NCI-H1048 (cell line): ENCODE measurements at regions not wholly inside any gene's neighbourhood (a gene's known extent, or its start where the extent isn't known, plus 50 kb on each side); places are given as distances from the start of the nearest gene placed in this dataset.
"Not testable (repeated sequence)": the region's sequence is repeated elsewhere in the genome, so short reads cannot be mapped to it uniquely, and the experiment has no call there.

ENCODE experiments used
- DNase-seq: peaks from one replicate; lab custom pipeline; 2025; lab: John Stamatoyannopoulos, UW

DNA sequence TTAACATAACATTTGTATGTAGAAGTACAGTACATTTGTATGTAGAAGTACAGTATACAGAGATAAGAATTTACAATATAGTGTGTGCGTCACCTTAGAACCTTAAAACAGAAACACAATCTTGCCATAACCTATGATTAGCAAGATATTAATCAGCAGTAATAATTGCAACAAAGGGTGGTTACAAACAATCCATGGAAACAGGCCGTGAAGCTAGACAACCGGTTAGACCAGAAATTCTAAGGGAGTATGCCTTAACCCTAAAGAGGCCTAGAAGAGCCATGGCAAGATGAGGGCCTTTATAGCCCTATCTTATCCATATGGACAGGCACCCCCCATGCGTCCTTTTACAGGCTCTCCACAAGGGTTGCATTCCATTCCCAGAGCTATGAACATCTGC lies 605.9 kb downstream of the KCNT2 start:
- not testable (repeated sequence) for DNase-seq

DNA sequence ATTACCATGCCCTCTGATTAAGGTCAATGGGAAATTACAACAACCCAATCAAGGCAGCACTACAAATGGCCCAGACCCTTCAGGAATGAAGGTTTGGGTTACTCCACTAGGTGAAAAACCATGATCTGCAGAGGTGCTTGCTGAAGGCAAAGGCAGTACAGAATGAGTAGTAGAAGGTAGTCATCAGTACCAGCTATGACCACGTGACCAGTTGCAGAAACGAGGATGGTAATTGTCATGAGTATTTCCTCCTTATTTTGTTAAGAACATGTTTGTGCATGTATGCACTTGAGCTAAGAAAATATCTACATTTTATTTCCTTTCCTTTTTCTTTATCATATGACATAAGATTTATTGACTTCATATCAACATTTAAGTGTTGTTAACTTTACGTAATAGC lies 607.1 kb downstream of the KCNT2 start:
- DNase-seq, result no peak

DNA sequence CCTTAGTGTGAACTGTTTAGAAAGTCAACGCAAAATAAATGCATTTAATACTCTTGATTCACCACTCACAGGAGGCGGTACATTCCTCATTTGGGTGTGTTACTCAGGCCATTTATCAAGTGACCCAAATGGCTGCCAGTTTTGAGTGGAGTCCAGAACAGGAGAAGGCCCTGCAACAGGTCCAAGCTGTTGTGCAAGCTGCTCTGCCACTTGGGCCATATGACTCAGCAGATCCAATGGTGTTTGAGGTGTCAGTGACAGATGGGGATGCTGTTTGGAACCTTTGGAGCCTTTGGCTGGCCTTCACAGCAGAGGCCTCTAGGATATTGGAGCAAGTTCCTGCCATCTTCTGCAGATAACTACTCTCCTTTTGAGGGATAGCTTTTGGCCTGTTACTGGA lies 609.2 kb downstream of the KCNT2 start:
- no peak for DNase-seq

DNA sequence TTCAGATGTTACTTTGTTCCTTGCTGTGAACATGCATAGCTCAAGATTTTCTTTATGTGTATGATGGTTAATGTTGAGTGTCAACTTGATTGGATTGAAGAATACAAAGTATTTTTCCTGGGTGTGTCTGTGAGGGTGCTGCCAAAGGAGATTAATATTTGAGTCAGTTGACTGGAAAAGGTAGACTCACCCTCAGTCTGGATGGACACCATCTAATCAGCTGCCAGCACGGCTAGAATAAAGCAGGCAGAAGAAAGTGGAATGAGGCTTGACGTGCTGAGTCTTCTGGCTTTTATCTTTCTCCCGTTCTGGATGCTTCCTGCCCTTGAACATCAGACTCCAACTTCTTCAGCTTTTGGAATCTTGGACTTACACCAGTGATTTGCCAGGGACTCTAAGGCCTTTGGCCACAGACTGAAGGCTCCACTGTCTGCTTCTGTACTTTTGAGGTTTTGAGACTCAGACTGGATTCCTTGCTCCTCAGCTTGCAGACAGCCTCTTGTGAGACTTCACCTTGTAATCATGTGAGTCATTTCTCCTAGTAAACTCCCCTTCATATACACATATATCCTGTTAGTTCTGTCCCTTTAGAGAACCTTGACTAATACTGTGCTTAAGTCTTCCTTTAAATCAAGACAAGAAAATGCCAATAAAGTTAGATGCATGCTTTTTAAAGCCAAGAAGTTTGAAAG lies 626.6 kb downstream of the KCNT2 start:
- no peak for DNase-seq

DNA sequence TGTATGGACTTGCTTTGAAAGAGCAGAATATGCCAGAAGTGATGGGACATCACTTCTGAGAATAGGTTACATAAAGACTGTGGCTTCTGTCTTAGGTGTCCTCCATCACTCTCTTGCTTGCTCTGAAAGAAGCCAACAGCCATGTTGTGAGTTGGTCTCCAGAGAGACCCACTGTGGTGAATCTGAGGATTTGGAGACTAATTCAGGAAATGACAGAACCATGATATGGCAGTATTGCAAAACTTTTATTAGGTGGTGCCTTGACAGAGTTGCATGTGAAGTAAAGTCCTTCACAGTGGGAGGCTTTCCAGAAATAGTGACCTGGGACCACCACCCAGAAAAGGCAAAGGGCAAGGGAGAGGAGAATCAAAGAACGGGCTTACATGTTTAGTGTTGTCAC lies 628.6 kb downstream of the KCNT2 start:
- DNase-seq, result no peak

DNA sequence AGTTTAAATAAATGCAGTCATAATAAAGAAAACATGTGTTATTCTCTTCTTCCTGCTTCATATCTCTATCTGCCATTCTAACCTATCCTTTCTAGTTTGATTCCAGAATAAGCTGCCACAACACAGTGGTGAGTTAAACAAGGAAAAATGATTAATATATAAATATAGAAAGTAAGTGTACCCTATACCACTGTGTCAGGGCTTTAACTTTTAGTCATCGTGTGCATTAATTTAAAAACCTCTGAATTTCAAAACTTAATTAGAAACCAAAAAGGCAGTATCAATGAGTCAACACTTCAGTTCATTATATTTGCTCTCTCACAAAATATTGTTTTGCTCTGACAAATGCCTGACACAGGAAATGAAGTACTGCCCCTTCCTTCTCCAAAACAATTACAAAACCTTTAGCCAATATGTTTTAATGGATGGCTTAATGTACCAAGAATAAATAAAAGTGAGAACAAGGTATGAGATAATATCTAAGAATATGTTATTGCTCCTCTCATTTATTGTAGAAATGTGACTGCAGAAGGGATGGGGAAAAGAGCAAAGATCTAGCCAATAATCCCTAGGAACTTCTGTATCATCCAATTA lies 634.8 kb downstream of the KCNT2 start:
- DNase-seq, result no peak

DNA sequence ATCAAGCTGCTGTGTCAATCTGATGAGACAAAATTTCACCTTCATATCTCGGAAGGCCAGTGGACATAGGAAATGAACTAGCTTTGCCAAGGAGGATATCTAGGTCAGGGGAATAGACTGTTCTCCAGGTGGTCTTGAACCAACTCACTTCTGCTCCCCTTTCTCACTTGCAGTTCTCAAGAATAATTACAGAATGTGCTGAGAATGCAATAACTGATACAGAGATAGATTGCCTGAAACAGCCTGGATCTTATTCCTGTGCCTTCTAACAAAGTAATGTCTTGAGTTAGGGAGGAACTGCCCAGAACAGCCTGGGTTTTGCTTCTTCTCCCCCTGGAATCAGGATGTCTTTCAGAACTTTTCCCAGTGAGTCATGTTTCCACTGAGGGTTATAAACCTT lies 636.7 kb downstream of the KCNT2 start:
- no peak for DNase-seq

DNA sequence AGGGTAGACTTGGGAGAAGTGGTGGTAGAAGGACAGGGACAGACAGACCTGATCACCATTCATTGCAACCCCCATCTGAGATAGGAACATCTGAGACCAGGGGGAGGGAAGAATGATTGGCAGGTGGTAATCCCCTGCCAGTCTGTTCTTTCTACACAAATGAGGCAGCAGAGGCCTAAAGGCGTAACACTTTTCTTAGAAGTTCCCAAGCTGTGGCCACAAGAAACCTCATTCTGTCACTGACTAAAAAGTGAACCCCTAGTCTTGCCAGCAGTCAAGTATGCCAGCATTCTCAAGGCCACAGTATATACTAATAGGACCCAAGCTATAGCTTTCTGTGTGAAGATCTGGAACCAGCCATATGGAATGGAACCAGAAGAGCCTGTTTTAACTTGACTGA lies 638.0 kb downstream of the KCNT2 start:
- DNase-seq, result no peak

DNA sequence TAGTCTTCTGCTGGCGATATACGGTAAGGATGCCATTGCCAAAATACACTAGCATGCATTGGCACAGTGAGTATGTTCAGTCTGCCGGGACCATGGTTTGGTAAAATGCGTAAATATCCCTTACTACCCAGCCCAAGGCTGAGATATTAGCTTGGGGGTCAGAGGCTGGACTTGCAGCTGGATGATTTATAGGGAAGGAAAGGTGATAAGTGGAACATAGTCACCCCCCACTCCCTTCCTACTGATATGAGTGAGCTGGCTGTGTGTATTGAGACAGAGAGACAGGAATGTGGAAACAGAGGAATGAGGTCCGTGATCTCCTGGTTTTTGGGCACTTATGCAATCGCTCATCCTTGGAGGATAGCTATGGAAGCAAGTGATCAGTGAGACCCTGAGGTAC lies 642.8 kb downstream of the KCNT2 start:
- DNase-seq, result no peak

DNA sequence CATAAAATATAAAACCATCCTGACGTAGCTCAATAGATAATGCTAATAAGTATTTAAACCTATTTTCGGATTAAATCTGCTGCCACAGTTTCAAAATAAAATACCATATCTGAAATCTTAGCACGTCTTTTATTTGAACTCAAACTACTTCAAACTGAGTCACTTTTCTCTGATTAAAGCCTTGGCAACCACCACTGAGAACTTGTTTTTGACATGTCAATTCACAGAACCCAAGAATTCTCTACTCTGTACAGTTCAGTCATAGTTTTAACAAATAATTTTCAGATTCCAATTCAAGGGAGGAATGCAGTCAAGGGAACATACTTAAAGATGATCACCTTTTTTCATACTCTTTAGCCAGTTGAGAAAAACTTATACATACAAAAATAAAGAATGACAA lies 643.2 kb downstream of the KCNT2 start:
- DNase-seq, result no peak

DNA sequence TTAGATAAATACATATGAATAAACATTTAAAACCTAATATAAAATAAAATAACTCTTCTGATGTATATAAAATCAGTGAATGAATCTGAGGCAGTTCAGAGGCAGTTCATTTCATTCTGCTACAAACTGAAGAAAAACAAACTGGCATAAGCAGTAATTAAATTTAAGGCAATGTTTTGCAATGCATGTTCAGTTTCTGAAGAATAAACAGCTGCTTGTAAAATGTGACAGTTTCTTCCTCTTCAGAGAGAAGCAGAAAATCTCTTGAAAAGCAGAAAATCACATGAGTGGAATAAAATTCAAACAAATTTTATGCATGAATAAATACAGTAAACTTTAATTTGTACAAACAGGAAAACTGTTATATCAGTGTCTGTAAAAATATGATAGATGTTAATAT lies 643.7 kb downstream of the KCNT2 start:
- no peak for DNase-seq

DNA sequence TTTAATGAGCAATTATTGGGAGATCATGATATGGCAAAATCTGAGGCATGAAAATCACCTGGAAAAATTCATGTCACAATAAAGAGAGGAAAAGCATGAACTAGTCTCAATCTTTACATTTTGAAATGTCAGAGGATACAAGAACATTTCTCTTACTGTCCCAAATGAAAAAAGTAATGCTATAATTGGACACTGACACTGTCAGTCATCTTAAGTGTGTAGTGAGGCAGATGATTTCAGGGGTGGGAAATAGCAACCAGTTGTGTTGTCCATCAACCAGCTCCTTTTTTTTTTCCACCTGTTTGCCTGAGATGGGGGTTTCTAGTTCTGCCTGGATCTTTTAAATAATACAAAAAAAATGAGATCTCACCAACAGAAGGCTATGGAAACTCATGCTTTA lies 646.2 kb downstream of the KCNT2 start:
- DNase-seq, result no peak

DNA sequence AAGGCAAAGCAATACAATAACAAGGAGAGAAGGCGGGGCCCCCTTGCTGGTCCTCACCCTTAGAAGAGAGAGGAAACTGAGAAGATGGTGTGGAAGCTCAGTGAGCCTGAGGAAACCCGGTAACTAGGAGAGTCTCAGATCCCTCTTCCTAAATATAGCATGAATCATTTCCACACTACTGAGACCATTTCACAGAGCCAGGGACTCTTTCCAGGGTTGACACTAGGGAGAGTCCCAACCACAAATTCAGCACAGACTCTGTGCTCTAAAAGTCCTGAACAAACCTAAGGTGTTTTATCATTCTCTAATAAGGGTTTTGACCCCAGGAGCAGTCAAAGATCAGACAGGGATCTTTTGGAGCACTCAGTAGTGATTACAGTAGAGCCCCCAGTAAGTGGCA lies 647.7 kb downstream of the KCNT2 start:
- DNase-seq, result no peak

DNA sequence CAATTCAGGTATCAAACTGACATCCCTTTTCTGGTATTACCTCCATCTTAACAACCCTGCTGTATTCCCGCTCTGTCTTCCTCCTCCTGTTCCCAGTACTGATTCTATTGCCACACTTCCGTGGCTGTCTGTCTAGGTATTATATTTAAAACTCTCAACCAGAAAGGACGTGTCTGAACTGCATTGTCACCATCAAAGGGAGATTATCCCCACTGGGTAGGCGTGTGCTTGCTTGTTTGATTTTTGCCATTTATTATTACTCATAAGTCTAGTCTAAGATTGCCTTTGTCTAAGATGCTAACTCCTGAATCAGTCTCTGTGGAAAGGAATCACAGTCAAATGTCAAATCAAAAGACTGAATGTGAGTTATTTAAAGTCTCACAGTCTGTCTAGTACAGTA lies 650.1 kb downstream of the KCNT2 start:
- DNase-seq, result no peak

DNA sequence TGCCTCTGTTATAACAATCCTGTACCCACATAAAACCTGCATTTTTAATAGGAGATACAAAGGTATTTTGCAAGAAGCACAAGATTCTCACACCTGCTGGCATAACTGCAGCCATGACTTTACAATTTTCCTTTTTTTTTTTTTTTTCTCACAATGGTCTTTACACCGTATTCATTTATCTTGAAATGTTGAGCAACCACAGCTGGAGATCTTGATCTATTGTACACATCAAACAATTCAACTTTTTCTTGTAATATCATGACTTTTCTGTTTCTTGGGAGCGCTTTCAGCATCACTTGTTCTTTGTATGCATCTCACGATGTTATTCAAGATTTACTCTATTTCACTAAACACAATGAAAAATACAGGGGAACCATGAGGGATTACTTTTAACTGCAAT lies 651.4 kb downstream of the KCNT2 start:
- DNase-seq, result no peak

DNA sequence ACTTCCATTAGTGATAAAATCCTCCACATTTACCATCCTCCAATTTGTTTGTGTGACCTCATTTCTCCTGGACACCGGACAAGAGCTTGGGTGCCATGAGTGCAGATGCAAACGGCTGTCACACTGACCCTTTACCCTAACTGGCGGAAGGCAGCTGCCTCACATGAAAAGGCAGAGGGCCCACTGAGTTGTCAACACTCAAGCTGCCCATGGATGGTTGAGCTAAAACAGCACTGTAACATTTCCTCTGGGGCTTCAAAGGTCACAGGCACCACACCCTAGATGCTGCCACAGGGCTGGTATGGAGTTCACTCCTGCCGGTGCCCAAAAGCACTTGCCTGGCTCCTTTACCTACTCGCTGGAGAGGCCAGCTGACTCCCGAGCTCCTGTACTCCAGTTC lies 653.4 kb downstream of the KCNT2 start:
- no peak for DNase-seq

DNA sequence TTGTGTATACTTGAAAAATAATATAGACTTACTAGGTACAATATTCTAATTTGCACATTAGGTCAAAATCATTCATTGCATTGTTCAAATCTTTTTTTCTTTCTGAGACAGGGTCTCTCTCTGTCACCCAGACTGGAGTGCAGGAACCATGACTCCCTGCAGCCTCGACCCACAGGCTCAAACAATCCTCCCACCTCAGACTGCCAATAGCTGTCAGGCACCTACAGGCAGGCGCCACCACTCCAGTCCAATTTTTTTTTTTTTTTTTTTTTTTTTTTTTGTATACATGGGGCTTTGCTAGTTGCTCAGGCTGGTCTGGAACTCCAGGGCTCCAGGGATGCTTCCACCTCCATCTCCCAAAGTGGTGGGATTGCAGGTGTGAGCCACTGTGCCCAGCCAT lies 656.9 kb downstream of the KCNT2 start:
- DNase-seq, result no peak

DNA sequence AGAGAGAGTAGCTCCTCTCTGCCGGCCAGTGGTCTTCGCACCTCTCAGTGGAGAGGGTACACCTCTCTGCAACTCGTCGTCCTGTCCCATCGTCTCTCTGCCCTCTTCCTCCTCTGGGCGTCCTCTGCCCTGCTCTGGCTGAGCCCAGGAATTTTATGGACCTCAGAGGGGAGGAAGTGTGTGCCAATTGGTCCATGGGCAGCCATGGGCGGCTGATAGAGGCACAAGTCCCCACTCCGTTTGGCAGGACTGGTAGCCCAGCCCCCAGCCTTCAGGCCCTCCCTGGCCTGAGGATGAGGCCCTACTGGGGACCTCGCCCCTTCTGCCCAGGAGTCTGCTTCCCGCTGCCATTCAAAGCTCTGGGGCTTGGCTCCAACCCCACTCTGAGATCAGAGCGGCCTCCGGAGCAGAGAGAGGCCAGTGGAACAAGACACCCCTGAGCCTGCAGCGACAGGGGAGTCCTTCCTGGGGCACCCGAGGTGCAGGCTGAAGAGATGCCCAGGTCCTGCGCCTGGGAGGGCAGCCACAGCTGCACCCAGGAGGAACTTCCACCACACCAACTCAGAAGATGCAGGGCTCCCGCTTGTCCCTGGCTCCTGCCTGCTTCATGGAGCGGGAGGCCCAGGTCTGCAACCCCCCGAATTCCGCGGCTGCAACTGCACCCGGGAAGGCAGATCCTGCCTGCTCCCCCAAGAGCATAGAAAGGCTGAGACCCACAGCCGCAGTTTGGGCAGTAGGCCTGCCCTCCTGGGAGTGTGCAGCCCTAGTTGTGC lies 659.9 kb downstream of the KCNT2 start:
- no peak for DNase-seq

DNA sequence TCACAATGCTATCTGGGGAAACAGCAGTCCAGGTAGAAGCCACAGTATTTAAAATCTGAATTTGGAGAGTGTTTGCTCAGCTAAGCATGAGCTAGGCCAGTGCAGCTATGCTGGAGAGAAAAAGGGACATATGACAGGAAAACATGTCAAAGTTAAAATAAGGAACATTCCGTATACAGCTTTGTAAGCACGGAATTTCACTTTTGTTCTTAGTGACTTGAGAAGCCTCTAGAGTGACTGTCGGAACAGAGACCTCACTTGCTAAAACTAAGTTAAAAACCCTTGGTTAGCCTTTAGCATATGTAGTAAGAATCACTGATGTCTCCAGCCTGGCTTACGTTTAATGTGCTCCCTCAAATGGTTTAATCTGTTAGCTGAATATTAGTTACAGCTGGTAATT lies 661.7 kb downstream of the KCNT2 start:
- no peak for DNase-seq

DNA sequence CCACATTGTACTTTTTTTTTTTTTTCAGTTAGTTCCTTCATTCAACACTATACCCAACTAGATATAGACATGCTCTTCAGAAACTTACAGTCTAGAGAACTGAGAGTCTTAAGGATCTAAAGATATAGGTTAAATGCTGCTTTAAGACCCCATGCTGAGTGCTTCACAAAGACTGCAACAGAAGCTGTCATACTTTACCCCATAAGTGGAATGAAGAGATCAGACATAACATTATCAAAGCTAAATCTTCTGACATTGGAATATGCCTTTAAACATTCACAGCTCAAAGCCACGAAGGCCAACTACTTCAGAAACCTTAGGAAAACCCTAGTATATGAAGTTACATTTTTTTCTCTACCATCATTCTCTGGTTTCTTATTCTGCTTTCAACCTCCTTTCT lies 666.4 kb downstream of the KCNT2 start:
- no peak for DNase-seq

DNA sequence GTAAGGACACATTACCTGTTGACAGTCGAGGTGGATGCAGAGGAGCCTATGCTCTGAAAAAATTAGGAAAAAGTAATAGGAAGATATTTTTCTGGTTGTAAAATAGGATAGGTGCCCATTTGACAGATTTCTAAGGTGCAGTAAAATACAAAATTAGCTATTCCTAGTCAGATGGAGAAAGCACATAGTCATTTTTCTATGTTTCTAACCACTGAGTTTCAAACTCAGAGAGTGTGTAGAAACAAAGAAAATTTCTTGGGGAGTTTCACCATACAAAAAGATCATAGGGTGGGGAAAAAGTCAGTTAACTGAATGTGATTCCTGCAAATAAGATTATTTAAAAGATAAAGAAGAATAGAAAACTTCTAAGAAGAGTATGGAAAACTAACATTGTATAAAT lies 666.9 kb downstream of the KCNT2 start:
- DNase-seq, result no peak

DNA sequence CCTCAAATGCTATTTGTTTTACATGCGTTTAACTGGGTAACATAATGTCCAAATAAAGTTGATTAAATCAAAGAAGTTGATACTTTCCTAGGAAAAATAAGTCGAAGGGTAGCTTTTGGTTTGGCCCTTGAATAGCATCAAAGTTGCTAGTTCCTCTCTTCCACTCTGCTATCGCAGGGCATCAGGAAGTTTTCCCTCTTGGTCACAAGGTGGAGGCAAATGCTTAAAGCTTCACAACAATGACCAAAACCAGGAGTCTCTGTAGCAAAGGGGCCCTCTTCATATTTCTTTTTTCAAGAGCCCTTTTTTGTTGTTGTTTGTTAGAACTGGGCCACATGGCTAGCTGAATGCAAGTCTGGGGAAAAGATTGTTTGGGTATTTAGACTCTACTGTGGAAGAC lies 668.4 kb downstream of the KCNT2 start:
- no peak for DNase-seq

DNA sequence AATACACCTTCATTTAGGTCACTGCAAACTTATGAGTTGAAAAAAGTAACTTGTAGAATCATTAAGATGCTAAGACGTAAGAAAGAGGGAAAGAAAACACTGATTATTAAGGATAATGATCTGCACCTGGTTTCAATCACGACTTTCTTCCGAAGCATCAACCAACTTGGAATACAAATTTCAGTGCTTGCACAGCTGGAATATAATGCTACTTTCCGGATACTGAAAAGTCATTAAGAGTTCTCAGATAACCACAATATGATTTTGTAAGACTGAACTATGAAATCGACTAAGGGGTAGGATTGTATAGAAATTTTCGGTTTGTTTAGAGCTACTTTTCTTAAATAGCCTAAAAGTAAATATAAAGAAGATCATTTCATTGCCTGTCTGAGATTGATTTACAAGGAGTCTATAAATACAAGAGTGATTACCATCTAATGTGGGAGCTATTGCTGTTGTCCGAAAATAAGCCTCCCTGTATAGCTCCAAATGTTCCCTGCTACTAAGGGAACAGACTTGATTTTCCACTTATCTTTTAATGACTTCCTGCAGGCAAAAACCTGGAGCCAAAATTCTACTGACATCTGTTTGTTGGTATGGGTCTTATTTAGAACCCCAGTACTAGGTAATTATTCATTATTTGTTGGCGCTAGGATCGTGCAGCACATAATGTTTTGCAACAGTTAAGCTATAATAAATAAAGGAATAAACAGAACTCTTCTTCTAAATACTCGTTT lies 673.3 kb downstream of the KCNT2 start:
- DNase-seq, result no peak
